Neural cell (in vitro differentiated cells): ENCODE measurements at regions not wholly inside any gene's neighbourhood (a gene's known extent, or its start where the extent isn't known, plus 50 kb on each side); places are given as distances from the start of the nearest gene placed in this dataset.

Source experiments
- EP300 ChIP-seq: fragments of 450-650 bp; conservative IDR thresholded peaks from 2 replicates; pipeline ENCODE4 v1.6.1; 2014; ENCODE audit warnings: antibody characterized with exemption, mild to moderate bottlenecking, moderate library complexity; ENCODE audit not compliant: poor library complexity, severe bottlenecking
- EZH2 ChIP-seq: fragments of 200-600, 300-800 bp; shearing (Covaris generic), sonication (generic); IDR thresholded peaks from 2 replicates; pipeline ENCODE4 v1.6.1; 2014; ENCODE audit warnings: antibody characterized with exemption, low read length, borderline replicate concordance, mild to moderate bottlenecking; ENCODE audit not compliant: insufficient read depth, poor library complexity, severe bottlenecking
- RAD21 ChIP-seq: fragments of 450-650 bp; conservative IDR thresholded peaks from 2 replicates; pipeline ENCODE4 v1.6.1; 2014; ENCODE audit warnings: antibody characterized with exemption, mild to moderate bottlenecking, moderate library complexity
- SMC3 ChIP-seq: fragments of 450-650 bp; conservative IDR thresholded peaks from 2 replicates; pipeline ENCODE4 v1.6.1; 2014; ENCODE audit warnings: antibody characterized with exemption, mild to moderate bottlenecking, moderate library complexity; ENCODE audit not compliant: poor library complexity
- TF ChIP-seq, protein P1 (sequence below): fragments of 450-650 bp; IDR thresholded peaks from 2 replicates; pipeline ENCODE4 v1.5.1; 2014; ENCODE audit warnings: antibody characterized with exemption, mild to moderate bottlenecking, moderate library complexity; ENCODE audit not compliant: poor library complexity, severe bottlenecking

DNA sequence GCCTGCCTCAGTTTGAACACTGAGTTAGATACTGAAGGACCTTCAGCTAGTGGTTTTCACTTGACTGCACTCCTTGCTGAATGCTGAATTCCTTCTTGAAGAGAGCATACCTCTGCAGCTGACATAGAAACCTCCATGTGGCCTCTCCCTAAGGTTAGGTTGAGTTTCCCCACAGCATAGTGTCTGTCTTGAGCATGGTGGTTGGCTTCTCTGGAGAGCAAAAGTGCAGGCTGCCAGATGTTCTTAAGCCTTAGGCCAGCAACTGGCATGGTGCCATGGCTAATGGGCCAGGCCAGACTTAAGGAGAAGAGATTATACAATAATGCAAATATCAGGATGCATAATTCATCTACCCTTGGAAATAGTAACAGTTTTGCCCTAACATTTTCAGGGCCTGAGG is 545.6 kb upstream of the ZNF385D start:
- TF ChIP-seq, protein P1, sequence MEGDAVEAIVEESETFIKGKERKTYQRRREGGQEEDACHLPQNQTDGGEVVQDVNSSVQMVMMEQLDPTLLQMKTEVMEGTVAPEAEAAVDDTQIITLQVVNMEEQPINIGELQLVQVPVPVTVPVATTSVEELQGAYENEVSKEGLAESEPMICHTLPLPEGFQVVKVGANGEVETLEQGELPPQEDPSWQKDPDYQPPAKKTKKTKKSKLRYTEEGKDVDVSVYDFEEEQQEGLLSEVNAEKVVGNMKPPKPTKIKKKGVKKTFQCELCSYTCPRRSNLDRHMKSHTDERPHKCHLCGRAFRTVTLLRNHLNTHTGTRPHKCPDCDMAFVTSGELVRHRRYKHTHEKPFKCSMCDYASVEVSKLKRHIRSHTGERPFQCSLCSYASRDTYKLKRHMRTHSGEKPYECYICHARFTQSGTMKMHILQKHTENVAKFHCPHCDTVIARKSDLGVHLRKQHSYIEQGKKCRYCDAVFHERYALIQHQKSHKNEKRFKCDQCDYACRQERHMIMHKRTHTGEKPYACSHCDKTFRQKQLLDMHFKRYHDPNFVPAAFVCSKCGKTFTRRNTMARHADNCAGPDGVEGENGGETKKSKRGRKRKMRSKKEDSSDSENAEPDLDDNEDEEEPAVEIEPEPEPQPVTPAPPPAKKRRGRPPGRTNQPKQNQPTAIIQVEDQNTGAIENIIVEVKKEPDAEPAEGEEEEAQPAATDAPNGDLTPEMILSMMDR: no peak
- TF ChIP-seq RAD21 (no peak), SMC3 (no peak), EP300 (no peak), EZH2 (no peak)
